ENCODE measurements at regions not wholly inside any gene's neighbourhood (a gene's known extent, or its start where the extent isn't known, plus 50 kb on each side); places are given as distances from the start of the nearest gene placed in this dataset.
"Not testable (repeated sequence)": the region's sequence is repeated elsewhere in the genome, so short reads cannot be mapped to it uniquely, and the experiment has no call there.

DNA sequence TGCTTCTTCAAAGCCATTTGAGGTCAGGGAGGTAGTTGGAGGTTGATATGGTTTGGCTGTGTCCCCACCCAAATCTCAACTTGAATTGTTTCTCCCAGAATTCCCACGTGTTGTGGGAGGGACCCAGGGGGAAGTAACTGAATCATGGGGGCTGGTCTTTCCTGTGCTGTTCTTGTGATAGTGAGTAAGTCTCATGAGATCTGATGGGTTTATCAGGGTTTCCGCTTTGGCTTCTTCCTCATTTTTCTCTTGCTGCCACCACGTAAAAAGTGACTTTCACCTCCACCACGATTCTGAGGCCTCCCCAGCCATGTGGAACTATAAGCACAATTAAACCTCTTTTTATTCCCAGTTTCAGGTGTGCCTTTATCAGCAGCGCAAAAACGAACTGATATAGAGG is 62.5 kb upstream of the NFE2L3 start:
- TF ChIP-seq, protein P1, sequence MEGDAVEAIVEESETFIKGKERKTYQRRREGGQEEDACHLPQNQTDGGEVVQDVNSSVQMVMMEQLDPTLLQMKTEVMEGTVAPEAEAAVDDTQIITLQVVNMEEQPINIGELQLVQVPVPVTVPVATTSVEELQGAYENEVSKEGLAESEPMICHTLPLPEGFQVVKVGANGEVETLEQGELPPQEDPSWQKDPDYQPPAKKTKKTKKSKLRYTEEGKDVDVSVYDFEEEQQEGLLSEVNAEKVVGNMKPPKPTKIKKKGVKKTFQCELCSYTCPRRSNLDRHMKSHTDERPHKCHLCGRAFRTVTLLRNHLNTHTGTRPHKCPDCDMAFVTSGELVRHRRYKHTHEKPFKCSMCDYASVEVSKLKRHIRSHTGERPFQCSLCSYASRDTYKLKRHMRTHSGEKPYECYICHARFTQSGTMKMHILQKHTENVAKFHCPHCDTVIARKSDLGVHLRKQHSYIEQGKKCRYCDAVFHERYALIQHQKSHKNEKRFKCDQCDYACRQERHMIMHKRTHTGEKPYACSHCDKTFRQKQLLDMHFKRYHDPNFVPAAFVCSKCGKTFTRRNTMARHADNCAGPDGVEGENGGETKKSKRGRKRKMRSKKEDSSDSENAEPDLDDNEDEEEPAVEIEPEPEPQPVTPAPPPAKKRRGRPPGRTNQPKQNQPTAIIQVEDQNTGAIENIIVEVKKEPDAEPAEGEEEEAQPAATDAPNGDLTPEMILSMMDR (conservative IDR thresholded peaks at IDR 0.05): not testable (repeated sequence)
- not testable (repeated sequence) for TF ChIP-seq EZH2 (IDR thresholded peaks at IDR 0.05; ENCODE audit: low read depth)
